ENCODE measurements at regions not wholly inside any gene's neighbourhood (a gene's known extent, or its start where the extent isn't known, plus 50 kb on each side); places are given as distances from the start of the nearest gene placed in this dataset.

DNA sequence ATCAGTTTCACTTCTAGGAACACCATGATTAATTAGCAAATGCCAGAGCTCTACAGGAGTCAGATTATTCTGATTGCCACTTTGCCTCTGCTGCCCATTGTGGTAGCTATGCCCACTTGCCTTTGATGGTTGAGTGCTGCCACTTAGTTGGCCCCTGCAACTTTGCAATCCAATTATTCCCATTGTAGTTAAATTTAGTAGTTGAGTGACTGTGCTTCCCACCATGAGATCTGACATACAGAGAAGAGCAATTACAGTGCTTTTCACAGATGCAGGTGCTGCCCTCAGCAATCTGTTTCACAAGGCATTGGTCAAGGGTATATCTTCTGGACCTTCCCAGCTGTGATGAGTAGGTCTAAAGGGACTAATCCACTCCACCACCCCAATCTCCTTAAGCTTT lies 468.4 kb upstream of the RGS6 start:
- Mint-ChIP-seq H3K27me3 (no peaks in the 10 kb centered on the region), H3K36me3 (ENCODE audit: low read depth) (peaks cover 41% of the 10 kb centered on the region), H3K9me3 (peaks cover 3% of the 10 kb centered on the region), H3K4me1 (ENCODE audit: low read depth) (no peaks in the 10 kb centered on the region), H3K27ac (no peak overlapping the region), H3K4me3 (no peak overlapping the region)
- H3K4me1 ChIP-seq (ENCODE audit: insufficient read depth, low read length), result no peaks in the 10 kb centered on the region
- DNase-seq (no peak), ATAC-seq (ENCODE audit: poor library complexity) (no peak)
- TF ChIP-seq CTCF (IDR thresholded peaks at IDR 0.05), result no peak
- no peak overlapping the region for H3K4me3 ChIP-seq (ENCODE audit: low read length)
- ChIA-PET CTCF (no interaction called here), POLR2A (no interaction called here)
- no peaks in the 10 kb centered on the region for H3K36me3 ChIP-seq (ENCODE audit: insufficient read depth, low read length)
- H3K9me3 ChIP-seq (ENCODE audit: control insufficient read depth in 1 of 2, insufficient read depth in 1 of 2, low read length in 2 of 2), result peaks cover 0 to 3% of the 10 kb centered on the region in 2 experiments
- H3K27me3 ChIP-seq (ENCODE audit: control insufficient read depth in 1 of 2, insufficient read depth in 2 of 2, low read length in 2 of 2), result no peaks in the 10 kb centered on the region
- no peak overlapping the region for H3K27ac ChIP-seq (ENCODE audit: low read depth in 1 of 2, low read length in 2 of 2)
- intact Hi-C loops (cut with DNase I, micrococcal nuclease), result no loop called here

GRCh38 chr14:71464840-71465239 lies 467.4 kb upstream of the RGS6 start:
- peaks cover 33% of the 10 kb centered on the region for H3K36me3 Mint-ChIP-seq (ENCODE audit: low read depth)
- intact Hi-C loops (cut with DNase I, micrococcal nuclease), result no loop called here
- DNase-seq (no peak), ATAC-seq (ENCODE audit: poor library complexity) (no peak)
- no peaks in the 10 kb centered on the region for H3K36me3 ChIP-seq (ENCODE audit: insufficient read depth, low read length)
- CTCF ChIA-PET, result interaction anchor here (0.7 kb wide), 1 partner anchor 15 kb away, joined by 3 read pairs; no protein-coding TSS in a partner anchor
- TF ChIP-seq CTCF (IDR thresholded peaks at IDR 0.05), result no peak
- no peak overlapping the region for H3K27ac ChIP-seq (ENCODE audit: low read depth in 1 of 2, low read length in 2 of 2)
- H3K9me3 Mint-ChIP-seq, result no peaks in the 10 kb centered on the region
- H3K27me3 ChIP-seq (ENCODE audit: control insufficient read depth in 1 of 2, insufficient read depth in 2 of 2, low read length in 2 of 2), result no peaks in the 10 kb centered on the region
- POLR2A ChIA-PET, result no interaction called here
- no peaks in the 10 kb centered on the region for H3K4me1 ChIP-seq (ENCODE audit: insufficient read depth, low read length)
- no peak overlapping the region for H3K4me3 Mint-ChIP-seq
- H3K9me3 ChIP-seq (ENCODE audit: control insufficient read depth in 1 of 2, insufficient read depth in 1 of 2, low read length in 2 of 2), result peaks cover 0 to 3% of the 10 kb centered on the region in 2 experiments
- H3K4me1 Mint-ChIP-seq (ENCODE audit: low read depth), result peaks cover 8% of the 10 kb centered on the region
- H3K27ac Mint-ChIP-seq, result no peak overlapping the region
- H3K27me3 Mint-ChIP-seq, result no peaks in the 10 kb centered on the region
- no peak overlapping the region for H3K4me3 ChIP-seq (ENCODE audit: low read length)

DNA sequence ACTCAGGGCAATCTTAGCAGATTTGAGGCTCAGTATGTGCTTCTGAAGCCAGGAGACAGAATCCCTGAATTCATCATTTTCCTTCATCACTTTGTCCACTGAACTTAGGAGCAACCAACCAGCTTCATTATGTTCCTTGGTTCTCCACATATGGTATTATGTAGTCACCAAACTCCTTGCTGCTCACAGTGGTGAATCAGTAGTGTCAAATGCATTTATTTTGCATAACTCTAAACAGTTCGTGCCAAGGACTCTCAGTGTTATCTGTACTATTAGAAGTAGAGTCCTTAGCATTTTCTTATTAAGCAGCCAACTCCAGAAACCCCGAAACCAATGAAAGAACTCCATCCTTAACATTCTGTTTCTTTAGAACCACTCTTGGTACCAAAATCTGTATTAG lies 466.9 kb upstream of the RGS6 start:
- H3K36me3 ChIP-seq (ENCODE audit: insufficient read depth, low read length), result no peaks in the 10 kb centered on the region
- Mint-ChIP-seq H3K4me3 (no peak overlapping the region), H3K36me3 (ENCODE audit: low read depth) (peaks cover 28% of the 10 kb centered on the region), H3K27ac (no peak overlapping the region), H3K27me3 (no peaks in the 10 kb centered on the region), H3K4me1 (ENCODE audit: low read depth) (peaks cover 10% of the 10 kb centered on the region), H3K9me3 (no peaks in the 10 kb centered on the region)
- no peaks in the 10 kb centered on the region for H3K27me3 ChIP-seq (ENCODE audit: control insufficient read depth in 1 of 2, insufficient read depth in 2 of 2, low read length in 2 of 2)
- H3K4me1 ChIP-seq (ENCODE audit: insufficient read depth, low read length), result no peaks in the 10 kb centered on the region
- no peak for TF ChIP-seq CTCF (IDR thresholded peaks at IDR 0.05)
- no peak for DNase-seq
- ChIA-PET CTCF (interaction anchor here (0.7 kb wide), 1 partner anchor 15 kb away, joined by 3 read pairs; no protein-coding TSS in a partner anchor), POLR2A (no interaction called here)
- intact Hi-C loops (cut with DNase I, micrococcal nuclease), result no loop called here
- ATAC-seq (ENCODE audit: poor library complexity), result no peak
- no peak overlapping the region for H3K4me3 ChIP-seq (ENCODE audit: low read length)
- peaks cover 0 to 3% of the 10 kb centered on the region in 2 experiments for H3K9me3 ChIP-seq (ENCODE audit: control insufficient read depth in 1 of 2, insufficient read depth in 1 of 2, low read length in 2 of 2)
- H3K27ac ChIP-seq (ENCODE audit: low read depth in 1 of 2, low read length in 2 of 2), result no peak overlapping the region
